ENCODE measurements at regions not wholly inside any gene's neighbourhood (a gene's known extent, or its start where the extent isn't known, plus 50 kb on each side); places are given as distances from the start of the nearest gene placed in this dataset.

- no peak for TF ChIP-seq CTCF (IDR thresholded peaks at IDR 0.05)
- no peak for TF ChIP-seq ZFX (IDR thresholded peaks at IDR 0.05; ENCODE audit: borderline replicate concordance)
- no peak overlapping the region for H3K27ac ChIP-seq
Measured at GRCh38 chr17:77507111-77507885, 366.5 kb downstream of the SEC14L1 start.

- H3K27ac ChIP-seq = no peak overlapping the region
- TF ChIP-seq CTCF (IDR thresholded peaks at IDR 0.05) (no peak), ZFX (IDR thresholded peaks at IDR 0.05; ENCODE audit: borderline replicate concordance) (no peak)
Measured at GRCh38 chr17:77508047-77508715, 367.4 kb downstream of the SEC14L1 start.

GRCh38 chr17:77509089-77509488 lies 368.3 kb downstream of the SEC14L1 start:
- no peak for TF ChIP-seq ZFX (IDR thresholded peaks at IDR 0.05; ENCODE audit: borderline replicate concordance)
- TF ChIP-seq CTCF (IDR thresholded peaks at IDR 0.05) = no peak

GRCh38 chr17:77509599-77509998 lies 368.8 kb downstream of the SEC14L1 start:
- TF ChIP-seq ZFX (IDR thresholded peaks at IDR 0.05; ENCODE audit: borderline replicate concordance) (no peak), CTCF (IDR thresholded peaks at IDR 0.05) (no peak)

More at GRCh38 chr17:77509089-77509488, 368.3 kb downstream of the SEC14L1 start:
- no peak overlapping the region for H3K27ac ChIP-seq

GRCh38 chr17:77510133-77510796 lies 369.5 kb downstream of the SEC14L1 start:
- no peak overlapping the region for H3K27ac ChIP-seq
- TF ChIP-seq CTCF (IDR thresholded peaks at IDR 0.05) (no peak), ZFX (IDR thresholded peaks at IDR 0.05; ENCODE audit: borderline replicate concordance) (no peak)

More at GRCh38 chr17:77509599-77509998, 368.8 kb downstream of the SEC14L1 start:
- no peak overlapping the region for H3K27ac ChIP-seq

GRCh38 chr17:77511514-77512061 lies 370.8 kb downstream of the SEC14L1 start:
- no peak for TF ChIP-seq ZFX (IDR thresholded peaks at IDR 0.05; ENCODE audit: borderline replicate concordance)
- TF ChIP-seq CTCF (IDR thresholded peaks at IDR 0.05) = no peak
- H3K27ac ChIP-seq = no peak overlapping the region

All from 22Rv1 (cell line).